GM18511 (cell line): ENCODE measurements at regions not wholly inside any gene's neighbourhood (a gene's known extent, or its start where the extent isn't known, plus 50 kb on each side); places are given as distances from the start of the nearest gene placed in this dataset.
"Not testable (repeated sequence)": the region's sequence is repeated elsewhere in the genome, so short reads cannot be mapped to it uniquely, and the experiment has no call there.

ENCODE experiments used
- ATAC-seq: cut with Tn5 transposase; IDR thresholded peaks from one replicate; pipeline ENCODE4 v1.9.1; 2021; ENCODE audit warnings: mild to moderate bottlenecking, moderate library complexity; ENCODE audit not compliant: unreplicated experiment

DNA sequence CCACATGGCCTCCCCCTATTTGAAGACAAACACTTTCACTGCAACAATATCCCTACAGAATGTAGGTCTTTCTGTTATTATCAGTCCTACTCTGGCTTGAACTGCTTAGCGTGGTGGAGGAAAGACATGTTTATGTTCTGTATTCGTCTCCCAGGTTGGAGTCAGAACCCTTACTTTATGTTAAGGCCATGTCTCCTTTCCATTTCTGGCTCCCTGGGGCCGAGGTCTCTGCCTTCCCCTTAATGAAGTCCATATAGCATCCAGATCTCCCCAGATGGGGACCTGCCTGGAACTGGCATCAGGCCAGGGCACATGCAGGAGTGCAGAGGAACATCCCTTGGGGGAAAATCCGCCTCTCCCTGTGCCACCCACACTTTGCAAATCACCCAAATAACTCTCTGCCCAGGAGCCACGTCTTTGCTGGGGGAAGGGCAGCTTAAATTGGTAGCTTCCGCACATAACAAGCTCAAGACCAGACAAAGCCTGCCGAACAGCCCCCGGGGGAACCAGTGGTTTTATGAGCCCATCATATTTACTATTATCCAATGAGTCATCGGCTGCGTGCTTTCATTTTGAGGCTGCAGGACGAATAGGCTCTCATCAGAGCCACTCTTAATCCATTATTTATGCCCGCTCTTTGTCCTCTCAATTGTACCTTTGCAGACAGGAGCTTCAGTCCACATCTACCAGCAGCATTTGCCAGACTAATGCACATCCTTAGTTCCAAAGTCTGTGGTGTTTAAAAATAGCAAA is 237.0 kb downstream of the UACA start:
- ATAC-seq = no peak

DNA sequence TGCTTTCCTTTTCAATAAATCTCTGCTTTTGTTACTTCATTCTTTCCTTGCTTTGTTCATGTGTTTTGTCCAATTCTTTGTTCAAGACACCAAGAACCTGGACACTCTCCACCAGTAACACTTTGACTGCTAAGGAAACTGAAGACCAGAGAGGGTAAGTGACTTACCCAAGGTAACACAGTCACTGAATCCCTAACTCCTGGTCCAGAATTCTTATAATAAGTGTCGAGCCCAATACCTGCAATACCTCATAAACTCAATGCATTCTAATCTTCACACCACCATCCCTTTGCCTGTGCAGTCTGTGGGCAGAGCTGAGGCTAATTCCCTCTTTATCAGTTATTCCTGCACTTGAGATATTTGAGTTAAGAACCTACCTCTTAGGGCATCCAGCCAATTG is 237.8 kb downstream of the UACA start:
- no peak for ATAC-seq

DNA sequence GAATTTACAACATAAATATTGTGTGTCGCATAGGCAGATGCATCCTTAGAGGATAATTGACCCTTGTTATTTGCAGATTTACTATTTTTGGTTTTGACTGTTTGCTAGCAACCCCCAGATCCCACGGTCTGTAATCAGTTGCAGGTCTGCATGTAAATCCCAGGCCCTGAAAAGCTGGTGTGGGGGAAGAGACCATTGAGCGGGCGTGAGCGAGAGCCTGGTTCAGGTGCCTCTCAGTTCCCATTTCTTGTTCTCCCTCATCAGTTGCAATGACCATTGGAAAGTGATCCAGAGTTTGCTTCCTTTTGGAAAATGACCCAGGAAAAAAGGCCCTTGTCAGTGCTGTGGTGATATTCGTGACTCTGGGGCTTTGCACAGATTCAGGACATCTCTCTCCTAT is 238.9 kb downstream of the UACA start:
- no peak for ATAC-seq

DNA sequence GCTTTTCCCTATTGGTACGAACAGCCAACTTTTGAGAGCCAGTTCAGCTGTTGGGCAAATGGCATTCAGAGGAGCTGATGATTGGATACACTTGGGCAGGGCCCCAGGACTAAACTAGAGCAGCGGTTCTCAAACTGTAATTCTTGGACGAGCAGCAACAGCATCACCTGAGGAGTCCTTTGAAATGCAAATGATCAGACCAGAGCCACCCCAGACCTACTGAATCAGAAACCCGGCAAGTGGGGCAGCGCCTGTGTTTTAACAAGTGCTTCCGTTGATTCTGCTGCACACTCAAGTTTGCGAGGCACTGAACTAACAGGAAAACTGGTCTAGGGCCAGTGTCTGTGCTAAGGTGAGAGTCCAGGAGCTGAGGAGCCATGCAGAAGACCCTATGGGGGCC is 239.7 kb downstream of the UACA start:
- no peak for ATAC-seq

DNA sequence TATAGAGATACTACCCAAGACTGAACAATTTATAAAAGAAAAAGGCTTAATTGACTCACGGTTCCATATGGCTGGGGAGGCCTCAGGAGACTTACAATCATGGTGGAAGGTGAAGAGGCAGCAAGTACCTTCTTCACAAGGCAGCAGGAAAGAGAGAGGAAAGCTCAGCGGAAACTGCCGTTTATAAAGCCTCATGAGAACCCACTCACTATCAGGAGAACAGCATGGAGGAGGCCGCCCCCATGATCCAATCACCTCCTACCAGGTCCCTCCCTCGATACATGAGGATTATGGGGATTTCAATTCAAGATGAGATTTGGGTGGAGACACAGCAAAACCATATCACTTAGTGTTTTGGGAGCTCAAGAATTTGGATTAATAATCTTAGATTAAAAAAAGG is 240.2 kb downstream of the UACA start:
- no peak for ATAC-seq

DNA sequence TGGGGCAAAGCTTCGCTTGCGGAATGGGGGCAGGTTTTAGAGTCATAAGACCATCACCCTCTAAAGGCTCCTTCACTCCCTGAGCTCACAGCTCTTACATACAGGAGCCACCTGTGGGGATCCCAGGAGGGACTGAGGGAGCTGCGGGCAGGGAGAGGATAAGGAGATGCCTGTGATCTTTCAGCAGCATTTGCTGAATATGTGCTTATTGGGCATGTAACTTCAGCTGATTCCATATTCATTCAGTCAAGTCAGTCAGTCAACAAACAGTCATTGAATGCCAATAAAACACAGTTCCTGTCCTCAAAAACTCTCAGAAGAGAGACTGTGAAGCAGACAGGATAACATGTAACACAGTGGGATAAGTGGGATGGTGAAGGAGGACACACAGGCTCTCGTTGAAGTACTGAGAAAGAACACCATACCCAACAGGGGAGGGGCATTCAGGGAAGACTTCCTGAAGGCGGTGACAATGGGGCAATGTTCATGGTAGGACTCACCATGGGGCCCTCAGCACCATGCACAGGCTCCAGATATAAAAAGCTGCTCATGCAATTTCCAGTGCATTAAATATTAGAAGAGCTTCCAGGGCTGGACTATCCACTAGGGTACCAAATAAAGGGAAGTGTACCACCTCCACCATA is 240.9 kb downstream of the UACA start:
- ATAC-seq = no peak

DNA sequence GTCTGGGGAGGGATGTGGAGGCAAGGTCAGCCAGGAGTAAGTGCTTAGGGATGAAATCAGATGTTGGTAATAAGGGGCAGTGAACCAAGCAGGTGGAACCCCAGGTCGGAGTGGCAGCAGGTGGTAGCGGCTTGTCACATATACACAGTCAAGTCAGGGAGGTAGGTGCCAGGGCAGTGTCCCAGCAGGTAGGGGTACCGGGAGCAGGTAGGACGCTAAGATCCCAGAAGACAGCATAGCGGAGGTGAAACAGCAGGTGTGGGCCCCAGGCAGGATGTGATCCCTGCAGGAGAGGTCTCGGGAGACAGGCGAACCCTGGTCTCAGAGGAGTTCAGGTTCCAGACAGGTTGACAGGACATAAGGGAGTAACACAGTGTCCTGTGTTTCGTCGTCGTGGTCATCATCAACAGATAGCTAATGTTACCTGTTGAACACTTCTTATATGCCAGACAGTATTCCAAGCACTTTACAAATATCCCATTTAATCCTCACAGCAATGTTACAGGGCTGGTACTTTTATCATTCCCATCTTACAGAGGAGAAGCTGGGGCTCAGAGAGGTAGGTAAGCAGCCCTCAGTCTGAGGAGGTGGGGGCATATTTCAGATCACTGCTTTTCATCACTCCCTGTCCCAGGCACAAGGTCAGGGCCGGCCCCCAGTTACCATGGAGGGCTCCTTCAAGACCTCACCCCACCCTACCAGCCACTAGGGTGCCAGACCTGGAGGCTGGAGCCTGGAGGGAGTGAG is 241.6 kb downstream of the UACA start:
- no peak for ATAC-seq

DNA sequence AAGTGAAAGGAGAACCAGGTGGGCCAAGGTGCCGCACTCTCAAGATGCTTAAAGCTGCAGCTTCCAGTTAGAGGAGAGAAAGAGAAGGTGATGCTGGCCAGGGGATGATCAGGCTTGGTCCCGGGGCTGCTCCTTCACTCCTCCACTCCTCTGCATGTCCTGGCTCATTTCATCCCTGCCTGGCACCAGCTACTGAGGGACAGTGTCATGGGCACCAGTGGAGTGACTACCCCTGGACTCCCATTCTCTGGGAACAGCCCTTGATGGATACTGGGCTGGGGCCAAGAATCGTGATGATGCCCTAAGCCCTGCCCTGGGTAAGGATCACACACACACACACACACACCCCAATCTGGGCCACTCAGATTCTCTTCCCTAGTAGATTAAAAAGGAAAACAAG is 243.7 kb downstream of the UACA start:
- no peak for ATAC-seq

DNA sequence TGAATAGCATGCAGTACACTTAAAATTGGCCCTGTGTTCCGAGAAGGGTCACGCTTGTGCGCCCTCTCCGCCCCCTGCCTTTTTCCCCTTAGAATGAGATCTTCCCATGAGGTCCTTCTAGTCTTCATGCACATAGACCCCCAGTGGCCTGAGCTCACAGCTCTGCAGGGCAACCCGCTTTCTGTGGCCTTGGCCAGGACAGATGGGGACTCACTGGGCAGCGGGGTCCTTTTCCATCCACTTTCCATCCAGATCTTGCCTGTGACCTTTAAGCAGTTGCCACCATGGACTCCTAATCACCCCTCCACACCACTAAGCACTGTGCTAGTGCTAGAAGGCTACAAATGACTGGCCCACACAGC is 244.4 kb downstream of the UACA start:
- no peak for ATAC-seq

DNA sequence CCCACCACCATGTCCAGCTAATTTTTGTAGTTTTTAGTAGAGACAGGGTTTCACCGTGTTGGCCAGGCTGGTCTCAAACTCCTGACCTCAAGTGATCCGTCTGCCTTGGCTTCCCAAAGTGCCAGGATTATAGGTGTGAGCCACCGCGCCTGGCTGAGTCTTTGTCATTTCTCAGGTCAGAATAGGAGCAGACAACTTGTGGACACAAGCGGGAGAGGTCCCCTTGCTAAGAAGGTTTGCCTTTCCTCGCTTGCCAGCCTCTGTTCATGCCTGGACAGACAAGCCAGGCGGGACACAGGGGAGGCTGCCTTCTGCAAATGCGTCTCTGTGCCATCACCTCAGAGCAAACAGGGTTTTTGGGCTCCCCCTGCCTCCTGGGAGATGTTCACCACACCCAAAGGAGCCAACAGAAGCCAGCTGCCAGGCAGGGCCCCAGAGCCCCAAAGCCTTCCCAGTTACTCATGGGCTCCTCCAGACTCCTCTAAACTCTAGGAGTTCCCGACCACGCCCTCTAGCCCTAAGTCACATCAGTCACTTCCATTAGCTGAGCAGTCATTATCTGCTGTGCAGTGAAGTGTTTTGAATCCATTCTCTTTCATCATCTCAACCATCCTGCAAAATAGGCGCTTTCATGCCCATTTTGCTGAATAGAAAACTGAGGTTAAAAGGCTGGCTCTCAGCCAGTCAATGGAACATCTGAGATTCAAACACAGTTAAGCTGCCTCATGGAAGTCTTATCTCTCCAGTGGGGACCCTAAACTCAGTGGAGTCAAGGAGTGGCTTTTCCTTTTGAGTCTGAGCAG is 245.0 kb downstream of the UACA start:
- ATAC-seq = no peak

DNA sequence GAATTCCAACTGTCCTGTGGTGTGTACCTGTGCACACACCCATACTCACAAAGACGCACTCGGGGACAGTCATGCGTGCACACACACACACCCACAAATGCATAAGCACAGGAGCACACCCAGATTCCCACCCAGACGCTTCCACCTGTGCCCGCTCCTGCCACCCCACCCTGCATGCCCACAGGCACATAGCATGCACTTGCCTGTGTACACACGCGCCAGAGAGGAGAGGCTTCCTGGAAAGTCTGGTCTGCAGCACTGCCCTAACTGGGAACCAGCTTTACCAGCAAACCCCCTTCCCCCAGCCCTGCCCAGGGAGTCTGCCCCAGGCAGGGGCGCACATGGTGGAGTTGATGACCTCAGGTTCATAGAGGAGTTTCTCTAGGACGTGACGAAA is 246.2 kb downstream of the UACA start:
- no peak for ATAC-seq

DNA sequence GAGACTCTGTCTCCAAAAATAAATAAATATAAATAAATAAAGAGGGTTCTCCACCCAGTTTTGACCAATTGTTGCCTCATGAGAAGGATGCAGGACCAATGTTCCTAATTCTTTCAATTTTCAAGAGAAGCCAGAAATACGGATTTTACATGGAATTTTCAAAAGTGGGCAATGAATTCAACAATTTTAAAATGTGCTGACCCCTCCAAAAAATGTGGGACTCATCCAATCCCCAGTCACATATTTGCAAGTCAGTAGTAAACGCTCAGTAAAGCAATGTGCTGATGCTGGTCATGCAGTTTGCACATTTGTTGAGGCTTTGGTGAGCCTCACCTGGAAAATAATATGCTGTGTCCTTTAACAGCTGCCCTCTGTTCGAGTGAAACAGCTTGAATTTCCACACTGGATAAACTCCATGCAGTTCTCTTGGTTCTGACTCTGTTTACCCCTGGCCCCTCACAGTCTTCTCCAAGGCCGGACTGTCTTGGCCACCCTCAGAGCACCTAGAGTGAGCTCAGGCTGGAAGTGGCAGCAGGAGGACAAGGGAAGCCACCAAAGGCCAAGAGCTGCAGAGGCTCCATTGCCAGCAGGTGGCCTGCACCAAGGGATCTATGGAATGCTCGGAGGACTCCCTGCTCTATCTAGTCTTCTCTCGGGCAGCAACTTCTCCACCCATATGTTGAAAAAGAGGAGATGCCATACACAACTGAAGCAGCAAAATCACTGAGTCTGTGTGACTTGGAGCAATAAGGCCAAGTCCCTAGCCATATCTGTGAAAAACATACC is 246.8 kb downstream of the UACA start:
- ATAC-seq = no peak

DNA sequence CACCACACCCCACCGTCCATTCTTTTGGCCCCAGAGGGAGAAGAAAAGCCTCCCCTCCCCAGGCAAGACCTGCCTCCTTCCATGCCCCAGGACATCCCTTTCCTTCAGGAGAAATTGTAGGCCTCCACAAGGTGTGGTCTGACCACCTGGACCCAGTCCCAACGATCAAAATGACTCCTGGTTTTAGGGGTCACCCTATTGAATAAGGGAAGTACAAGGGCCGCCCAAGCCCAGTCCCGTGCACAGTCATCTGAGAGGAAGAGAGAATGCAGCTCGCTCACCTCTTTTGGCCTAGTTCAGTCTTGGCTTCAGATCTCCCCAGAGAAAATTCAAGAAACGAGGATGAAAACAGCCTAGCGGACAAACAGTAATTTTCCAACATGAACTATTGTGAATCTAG is 249.1 kb downstream of the UACA start:
- ATAC-seq = no peak

DNA sequence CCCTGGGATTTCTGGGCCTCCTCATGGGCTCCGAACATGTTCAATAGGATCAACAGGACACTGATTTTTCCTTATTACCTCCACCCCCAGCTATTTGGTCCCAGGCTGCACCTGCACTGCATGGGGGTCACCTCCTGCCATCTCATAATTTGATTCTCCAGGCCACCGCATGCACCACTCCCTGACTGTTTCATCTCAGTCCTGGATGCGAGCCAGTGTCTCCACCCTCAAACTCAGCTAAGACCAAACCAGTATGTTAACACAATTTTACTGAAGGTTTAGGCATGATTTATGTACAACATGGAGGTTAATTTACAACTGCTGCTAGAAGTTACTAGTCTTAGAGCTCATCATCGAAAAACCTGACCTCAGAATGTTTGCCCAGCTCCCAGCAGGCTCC is 249.5 kb downstream of the UACA start:
- no peak for ATAC-seq

DNA sequence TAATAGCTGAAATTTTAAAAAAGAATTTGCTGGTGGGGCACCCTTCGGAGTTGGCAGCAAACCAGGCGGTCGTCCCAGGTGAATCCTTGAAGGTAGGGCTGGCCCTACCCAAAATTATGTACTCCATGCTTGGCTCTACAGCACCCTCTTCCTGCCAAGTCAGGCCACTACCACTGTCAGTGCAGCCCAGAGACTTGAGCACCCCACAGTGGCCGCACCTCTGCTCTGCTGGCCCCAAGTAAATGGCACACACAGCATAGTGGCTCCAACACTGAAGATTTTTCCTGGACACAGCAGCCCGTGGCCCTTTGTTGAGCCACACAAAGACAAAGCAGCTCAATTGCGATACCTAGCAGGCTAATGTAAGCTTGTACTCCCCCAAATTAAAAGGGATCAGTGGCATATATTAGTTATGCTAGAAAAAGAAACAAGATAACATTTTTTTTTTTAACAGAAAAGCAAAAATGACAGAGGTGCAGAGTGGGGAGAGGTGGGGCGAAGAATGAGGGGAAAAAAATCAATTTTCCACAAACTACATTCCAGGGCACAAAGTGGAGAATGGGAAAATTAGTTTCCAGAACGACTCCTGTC is 250.5 kb downstream of the UACA start:
- ATAC-seq = peak; percentile 61

DNA sequence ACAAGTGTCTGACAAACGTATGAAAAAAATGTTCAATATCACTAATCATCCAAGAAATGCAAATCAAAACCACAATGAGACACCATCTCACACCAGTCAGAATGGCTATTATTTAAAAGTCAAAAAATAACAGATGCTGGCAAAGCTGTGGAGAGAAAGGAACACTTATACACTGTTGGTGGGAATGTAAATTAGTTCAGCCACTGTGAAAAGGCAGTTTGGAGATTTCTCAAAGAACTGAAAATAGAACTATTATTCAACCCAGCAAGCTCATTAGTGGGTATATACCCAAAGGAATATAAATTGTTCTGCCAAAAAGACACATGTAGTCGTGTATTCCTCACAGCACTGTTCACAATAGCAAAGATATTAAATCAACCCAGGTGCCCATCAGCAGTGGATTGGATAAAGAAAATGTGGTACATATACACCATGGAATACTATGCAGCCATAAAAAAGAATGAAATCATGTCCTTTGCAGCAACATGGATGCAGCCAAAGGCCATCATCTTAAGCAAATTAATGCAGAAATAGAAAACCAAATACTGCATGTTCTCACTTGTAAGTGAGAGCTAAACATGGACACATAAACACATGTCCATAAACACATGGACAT is 251.3 kb downstream of the UACA start:
- not testable (repeated sequence) for ATAC-seq

DNA sequence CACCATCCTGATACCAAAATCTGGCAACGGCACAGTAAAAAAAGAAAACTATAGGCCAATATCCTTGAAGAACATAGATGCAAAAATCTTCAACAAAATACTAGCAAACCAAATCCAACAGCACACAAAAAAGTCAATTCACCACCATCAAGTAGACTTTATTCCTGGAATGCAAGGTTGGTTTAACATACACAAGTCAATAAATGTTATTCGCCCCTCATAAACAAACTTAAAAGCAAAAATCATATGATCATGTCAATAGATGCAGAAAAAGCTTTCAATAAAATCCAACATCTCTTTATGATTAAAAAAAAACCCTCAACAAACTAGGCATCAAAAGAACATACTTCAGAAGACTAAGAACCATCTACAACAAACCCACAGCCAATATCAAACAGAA is 252.9 kb downstream of the UACA start:
- ATAC-seq = no peak

DNA sequence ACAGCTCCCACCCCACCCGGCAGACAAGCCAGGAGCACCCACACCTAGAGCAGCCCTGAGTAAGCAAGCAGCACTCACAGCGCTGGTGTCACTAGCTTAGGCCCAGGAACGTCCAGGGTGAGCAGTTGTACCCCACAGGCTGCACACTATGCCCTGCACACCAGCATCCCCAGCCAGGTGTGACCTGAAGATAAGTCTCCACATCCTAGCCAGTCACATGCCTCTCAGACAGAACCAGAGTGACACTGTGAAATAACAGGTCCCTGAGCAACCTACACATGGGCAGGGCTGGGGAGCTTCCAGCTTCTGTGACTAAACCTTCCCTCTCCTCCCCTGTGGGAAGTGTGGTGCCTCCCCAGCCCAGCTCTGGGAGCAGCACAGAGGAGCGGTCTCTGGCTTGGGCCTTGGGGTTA is 253.6 kb downstream of the UACA start:
- ATAC-seq = no peak

DNA sequence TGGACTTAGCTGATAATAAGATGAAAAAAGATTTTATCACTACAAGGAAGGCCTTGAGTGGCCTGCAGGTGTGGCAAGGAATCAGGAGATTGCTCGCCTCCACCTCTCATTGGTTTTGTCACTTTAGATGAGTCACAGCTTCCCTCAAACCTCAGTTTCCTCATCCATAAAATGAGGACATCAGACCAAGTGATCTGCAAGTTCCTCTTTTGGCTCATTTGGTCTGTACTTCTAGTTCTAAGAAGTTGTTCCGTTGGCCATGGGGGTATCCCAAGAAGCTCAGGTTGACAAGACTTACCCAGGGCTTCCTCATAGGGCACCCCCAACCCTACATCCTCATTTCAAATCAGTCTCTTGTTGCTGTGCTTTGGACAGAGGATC is 254.1 kb downstream of the UACA start:
- no peak for ATAC-seq
